DMS53 (cell line): ENCODE measurements at regions not wholly inside any gene's neighbourhood (a gene's known extent, or its start where the extent isn't known, plus 50 kb on each side); places are given as distances from the start of the nearest gene placed in this dataset.
"Not testable (repeated sequence)": the region's sequence is repeated elsewhere in the genome, so short reads cannot be mapped to it uniquely, and the experiment has no call there.

Experiments
- DNase-seq: peaks from one replicate; lab custom pipeline; 2025; lab: John Stamatoyannopoulos, UW

DNA sequence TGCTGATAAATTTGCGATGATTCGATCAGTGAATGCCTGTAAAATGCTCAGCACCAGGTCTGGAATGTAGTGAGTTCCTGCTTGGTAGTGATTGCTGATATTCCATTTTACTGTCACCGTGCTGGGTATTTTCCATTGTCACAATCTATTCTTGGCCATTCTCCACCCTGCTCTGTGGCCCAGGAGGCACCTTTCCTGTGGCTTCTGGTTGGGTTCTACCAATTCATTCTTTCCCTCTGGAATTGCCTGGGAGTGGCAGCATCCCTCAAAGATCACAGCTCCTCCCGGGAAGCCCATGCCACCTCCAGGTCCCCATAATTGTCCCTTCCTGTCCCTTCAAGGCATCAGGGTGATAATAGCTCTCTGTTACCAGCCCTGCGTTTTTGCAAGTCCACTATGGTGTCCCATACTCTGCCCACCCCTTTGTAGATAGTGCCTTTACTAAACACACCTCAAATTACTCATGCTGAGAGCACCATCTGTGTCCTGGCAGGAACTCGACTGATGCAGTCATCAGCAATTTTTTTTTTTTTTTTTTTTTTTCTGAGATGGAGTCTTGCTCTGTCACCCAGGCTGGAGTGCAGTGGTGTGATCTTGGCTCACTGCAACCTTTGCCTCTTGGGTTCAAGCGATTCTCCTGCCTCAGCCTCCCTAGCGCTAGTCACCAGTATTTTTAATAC, 177.8 kb upstream of the PROK2 start:
- DNase-seq, result no peak

GRCh38 chr3:71961891-71962290, 176.9 kb upstream of the PROK2 start:
- DNase-seq, result no peak

GRCh38 chr3:71961378-71961777, 176.4 kb upstream of the PROK2 start:
- no peak for DNase-seq

DNA sequence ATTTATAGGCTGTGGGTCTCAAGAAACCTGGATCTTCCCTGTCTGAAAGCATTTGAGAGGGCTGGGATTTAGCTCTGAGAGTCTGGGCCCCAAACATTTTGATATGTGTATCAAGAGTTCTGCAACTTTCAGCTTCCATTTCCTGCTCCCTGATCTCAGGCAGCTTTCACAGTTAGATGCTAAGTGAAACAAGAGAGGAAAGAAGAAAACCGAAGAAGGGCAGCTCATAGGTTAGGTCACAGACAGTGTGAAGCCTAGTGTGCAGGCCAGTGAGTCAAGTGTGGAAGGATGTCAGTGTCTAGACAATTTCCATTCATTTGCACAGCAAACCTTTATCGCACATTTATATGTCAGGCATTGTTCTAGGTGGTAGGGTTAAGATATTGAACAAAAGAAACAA, 173.6 kb upstream of the PROK2 start:
- no peak for DNase-seq

DNA sequence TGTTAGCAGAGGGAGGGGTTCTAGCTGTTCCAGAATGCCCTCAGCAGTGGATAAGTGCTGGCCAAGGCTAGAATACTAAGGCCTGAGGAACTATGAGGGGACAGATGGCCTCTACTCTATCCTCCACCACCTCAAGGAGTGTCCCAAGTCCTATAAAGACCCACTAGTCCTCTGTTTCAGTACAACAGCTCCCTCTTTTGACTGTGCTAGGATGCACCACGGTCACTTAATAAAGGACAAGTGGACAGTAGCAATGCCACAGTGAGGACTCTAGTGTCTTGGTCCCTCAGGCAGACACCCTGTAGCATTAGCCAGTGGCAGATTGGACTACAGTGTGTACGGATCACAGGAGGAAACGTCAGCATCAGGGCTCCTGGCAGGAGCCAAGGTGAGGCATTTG, 171.8 kb upstream of the PROK2 start:
- peak; percentile 3 for DNase-seq

- DNase-seq, result no peak
Measured at GRCh38 chr3:71956069-71956340, 171.1 kb upstream of the PROK2 start.

DNA sequence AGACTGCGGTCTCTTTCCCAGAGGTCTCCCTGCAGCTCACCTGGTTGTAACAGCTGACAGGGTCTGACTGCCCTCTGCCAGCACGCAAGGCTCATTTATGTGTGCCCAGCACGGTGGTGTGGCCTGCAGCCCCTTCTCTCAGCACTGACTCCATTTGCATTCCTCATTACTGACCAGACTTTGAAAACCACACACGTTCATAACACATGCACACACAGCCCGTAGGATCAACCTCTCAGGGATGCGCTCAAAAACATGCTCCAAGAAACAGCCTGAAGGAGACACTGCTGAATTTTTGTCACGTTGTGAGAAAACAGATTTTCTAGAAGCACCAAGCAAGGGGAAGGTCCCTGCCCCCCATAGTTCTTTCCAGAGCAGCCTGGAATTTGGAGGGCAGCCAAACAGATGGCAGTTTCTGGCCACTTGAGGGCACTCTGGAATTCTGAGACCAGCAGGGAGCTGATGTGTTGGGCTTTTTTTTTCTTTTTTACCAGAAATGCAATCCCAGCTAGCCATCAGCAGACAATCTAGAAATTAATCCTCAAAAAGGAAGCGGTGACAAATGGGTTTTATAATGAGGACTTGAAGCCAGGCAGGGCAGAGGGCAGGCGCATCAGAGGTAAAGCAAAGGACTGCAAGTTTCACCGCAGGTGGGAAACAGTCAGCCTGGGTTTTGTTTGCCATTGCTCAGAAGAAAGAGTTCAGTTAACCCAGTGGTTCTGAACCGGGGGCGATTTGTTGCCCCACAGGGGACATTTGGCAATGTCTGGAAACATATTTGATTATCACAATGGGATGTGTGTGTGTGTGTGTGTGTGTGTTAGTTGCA, 170.5 kb upstream of the PROK2 start:
- DNase-seq, result peak; percentile 59

- no peak for DNase-seq
Measured at GRCh38 chr3:71951842-71952241, 166.9 kb upstream of the PROK2 start.

DNA sequence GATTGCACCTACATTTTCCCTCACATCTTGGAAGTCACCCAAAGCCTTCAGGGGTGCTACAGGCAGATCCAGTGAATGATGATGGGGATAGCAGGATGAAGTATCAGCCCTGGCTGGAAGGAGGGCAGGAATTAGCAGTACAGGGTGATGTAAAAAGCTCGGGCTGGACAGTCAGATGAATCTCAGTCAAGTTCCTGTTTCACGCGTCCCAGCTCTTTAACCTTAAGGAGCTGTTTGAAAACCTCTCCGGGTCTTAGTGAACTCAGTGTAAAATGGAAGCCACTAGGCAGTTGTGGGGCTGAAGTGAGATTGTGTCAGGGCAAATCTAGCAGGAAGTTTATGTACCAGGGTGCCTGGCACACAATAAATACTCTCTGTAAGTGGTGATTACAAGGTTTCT, 166.4 kb upstream of the PROK2 start:
- DNase-seq, result no peak

GRCh38 chr3:71949442-71949841, 164.5 kb upstream of the PROK2 start:
- no peak for DNase-seq

- no peak for DNase-seq
Measured at GRCh38 chr3:71944482-71945065, 159.6 kb upstream of the PROK2 start.

DNA sequence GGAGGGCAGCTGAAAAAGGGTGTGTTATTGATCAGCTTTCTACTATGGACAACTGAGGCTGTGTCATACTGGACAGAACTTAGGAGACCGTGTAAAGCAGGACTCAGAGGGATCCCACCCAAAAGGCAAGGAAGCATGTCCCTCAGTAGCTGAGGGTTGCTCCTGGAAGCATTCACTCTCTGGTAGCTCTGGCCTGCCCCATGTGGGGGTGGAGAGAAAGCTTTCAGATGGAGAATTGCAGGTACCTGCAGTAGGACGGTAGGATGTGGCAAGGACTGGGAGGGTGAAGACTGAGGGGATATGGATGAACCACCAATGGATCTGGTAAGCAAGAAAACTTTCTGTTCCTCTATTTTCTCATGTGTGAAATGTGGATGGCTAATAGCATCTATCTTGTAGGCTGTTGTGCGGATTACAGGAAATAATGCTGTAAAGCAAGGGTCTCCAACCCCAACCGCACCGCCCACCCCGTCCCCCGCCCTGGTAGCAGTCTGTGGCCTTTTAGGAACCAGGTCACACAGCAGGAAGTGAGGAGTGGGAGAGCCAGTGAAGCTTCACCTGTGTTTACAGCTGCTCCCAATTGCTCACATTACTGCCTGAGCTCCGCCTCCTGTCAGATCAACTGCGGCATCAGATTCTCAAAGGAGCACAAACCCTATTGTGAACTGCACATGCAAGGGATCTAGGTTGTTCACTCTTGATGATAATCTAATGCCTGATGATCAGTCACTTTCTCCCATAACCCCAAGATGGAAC, 157.7 kb upstream of the PROK2 start:
- no peak for DNase-seq

DNA sequence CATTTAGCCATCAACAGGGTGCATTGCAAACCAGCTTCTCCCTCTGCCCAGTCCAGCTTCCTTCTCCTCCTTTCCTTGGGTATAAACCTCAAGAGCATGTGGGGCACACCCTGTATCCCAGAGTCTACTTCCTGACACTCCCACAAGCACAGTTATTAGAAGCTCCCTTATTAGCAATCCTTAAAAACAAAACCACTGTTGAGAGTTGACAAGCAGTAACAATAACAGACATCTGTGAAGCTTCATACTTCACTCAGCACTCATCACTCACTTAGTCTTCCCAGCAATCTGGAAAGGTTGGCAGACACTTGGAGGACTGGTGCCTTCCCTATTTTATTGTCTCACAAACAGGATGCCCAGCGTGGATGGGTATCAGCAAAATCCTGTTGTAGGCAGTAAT, 155.5 kb upstream of the PROK2 start:
- DNase-seq, result no peak

DNA sequence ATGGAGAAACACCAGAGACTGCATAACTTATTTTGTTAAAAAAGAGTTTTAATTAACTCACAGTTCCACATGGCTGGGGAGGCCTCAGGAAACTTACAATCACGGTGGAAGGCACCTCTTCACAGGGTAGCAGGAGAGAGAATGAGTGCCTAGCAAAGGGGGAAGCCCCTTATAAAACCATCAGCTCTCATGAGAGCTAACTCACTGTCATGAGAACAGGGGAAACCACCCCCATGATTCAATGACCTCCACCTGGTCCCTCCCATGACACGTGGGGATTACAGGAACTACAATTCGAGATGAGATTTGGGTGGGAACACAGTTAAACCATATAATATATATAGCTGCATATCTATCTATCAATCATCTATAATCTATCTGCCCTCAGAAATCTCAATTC, 153.1 kb upstream of the PROK2 start:
- DNase-seq, result not testable (repeated sequence)

GRCh38 chr3:71936681-71937080, 151.7 kb upstream of the PROK2 start:
- no peak for DNase-seq

DNA sequence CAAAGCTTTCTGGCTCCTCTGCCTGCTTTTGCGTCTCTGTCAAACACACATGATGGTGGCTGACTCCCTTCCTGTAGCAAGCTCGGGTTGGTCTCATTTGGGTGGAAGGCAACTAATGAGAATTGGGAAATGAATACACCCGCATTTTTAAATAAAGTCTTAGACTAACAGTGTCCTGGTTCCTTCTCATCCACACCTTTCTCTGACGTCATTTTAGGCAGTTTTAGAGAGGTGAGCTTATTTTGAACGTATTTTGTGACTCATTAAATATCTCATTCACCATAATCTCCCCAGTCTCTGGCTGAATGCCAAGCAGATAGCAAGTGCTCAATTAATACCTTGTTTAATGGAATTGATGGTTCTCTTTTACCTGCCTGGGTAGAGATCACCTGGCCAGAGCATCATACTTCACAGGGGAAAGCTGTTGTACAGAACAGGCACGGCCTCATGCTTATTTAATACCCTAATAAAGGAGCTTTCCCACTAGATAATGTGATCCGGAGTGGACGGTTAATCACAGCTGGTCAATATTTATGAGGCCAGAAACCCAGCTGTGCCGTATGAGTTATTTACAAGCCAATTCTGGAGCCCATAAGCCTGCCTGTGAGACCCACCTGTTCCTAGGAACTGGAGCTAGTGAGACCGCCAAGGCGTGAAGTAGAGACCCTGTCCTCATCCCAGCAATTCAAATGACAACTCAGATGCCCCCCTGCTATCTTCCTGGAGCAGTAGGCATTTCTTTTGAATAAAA, 149.7 kb upstream of the PROK2 start:
- no peak for DNase-seq

GRCh38 chr3:71931922-71932321, 147.0 kb upstream of the PROK2 start:
- DNase-seq, result no peak

GRCh38 chr3:71930056-71930991, 145.4 kb upstream of the PROK2 start:
- peak; percentile 1 for DNase-seq

DNA sequence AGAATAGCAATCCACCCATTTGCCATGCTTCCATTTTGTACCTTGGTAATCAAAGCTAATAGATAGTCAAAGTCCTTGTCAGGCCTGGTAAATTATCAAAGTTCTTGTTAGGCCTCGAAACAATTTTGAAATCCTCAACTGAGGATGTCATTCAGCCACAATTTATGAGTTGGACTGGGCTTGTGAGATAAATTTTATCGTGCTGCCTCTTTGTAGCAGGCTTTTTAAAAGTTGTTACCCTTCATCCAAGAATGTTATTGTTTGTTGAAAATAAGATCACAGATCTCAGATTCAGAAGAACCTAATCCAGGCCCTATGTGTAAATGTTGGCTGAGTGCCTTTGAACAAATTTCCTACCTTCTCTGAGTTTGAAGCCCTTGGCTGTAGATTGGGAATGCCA, 143.3 kb upstream of the PROK2 start:
- no peak for DNase-seq

DNA sequence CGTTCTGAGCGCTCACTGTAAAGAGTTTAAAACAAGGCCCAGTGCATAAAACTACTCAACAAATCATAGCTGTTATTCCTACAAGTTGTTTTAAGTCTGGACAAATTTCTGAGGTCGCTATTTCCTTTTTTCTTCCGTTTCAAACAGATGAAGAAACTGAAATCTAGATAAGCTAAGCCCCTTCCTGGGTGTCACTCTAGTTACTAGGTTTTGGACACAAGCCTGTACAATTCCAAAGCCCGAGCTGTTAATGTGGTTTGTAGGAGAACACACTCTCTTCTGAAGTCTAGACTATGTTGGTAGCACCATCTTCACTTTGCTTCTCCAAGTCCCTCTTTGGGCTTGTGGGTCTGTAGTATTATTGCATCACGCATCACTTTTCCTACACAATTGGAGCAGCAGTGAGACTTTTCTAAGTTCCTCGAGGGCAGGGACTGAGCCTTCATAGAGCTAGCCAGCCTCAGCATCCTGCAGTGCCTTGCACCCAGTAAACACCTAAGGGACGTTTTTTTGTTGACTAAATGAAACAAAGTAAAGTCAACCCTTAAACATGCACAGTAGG, 142.6 kb upstream of the PROK2 start:
- no peak for DNase-seq

DNA sequence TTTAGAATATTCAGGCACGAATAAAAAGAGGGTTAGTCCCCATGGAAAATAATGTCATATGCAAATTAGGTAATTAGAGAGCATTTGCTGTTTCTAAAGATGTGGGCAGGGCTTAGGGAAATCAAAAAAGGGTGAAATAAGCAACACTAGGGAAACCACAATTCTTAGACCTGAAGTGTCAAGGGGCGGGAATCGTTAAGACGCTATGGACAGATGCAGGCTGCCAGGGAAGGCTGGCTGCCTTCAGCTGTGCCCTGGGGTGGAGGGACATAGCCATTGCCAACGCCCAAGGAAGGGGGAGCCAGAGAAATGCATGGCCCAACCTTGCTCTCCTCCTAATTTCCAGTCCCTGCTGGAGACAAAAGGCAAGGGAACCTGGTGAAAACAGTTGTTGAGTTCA, 141.7 kb upstream of the PROK2 start:
- no peak for DNase-seq
